Left ventricle myocardium inferior (tissue), 1 donor: ENCODE measurements at regions not wholly inside any gene's neighbourhood (a gene's known extent, or its start where the extent isn't known, plus 50 kb on each side); places are given as distances from the start of the nearest gene placed in this dataset.
A peak's percentile ranks its signal among the peaks of the same experiment; 100 is the strongest.

Experiments
- DNase-seq: peaks from one replicate; pipeline ENCODE4 v3.0.0-alpha.2; 2020
- H3K27ac ChIP-seq: fragments of 200-600 bp; replicated peaks from 2 replicates; pipeline ENCODE4 v1.8.0; 2021
- H3K27me3 ChIP-seq: fragments of 200-600 bp; 2 replicates; pipeline ENCODE4 v1.8.0; 2021; ENCODE audit warnings: low read depth
- H3K36me3 ChIP-seq: fragments of 200-600 bp; 2 replicates; pipeline ENCODE4 v1.8.0; 2021
- H3K4me1 ChIP-seq: fragments of 200-600 bp; 2 replicates; pipeline ENCODE4 v1.8.0; 2021
- H3K4me3 ChIP-seq: fragments of 200-600 bp; 2 replicates; pipeline ENCODE4 v1.8.0; 2021; ENCODE audit warnings: mild to moderate bottlenecking, moderate library complexity
- H3K9me3 ChIP-seq: fragments of 200-600 bp; replicated peaks from 2 replicates; pipeline ENCODE4 v1.8.0; 2021
- CTCF ChIP-seq: fragments of 200-600 bp; IDR thresholded peaks from 2 replicates; pipeline ENCODE4 v1.8.0; 2021; ENCODE audit warnings: antibody characterized with exemption, mild to moderate bottlenecking, borderline replicate concordance
- intact Hi-C: fragments of 100-400 bp; cut with micrococcal nuclease; formaldehyde crosslinking; loops from one replicate; pipeline ENCODE4 v1.11.0; 2022
- donor health status: DM: no; HTN: yes; CAD: no; lungs with severe emphysema.

GRCh38 chr3:197408177-197408957 lies 110.0 kb upstream of the DLG1 start:
- no peak for DNase-seq
- H3K36me3 ChIP-seq: no peaks in the 10 kb centered on the region
- H3K27me3 ChIP-seq: no peaks in the 10 kb centered on the region
- H3K4me3 ChIP-seq: no peak overlapping the region
- no peak for TF ChIP-seq CTCF
- intact Hi-C loops: no loop called here
- H3K27ac ChIP-seq: no peak overlapping the region
- peaks cover 15% of the 10 kb centered on the region for H3K9me3 ChIP-seq
- H3K4me1 ChIP-seq: peaks cover 11% of the 10 kb centered on the region

- no peak for TF ChIP-seq CTCF
- Histone ChIP-seq H3K36me3 (no peaks in the 10 kb centered on the region), H3K4me3 (no peak overlapping the region), H3K4me1 (peaks cover 11% of the 10 kb centered on the region), H3K27me3 (no peaks in the 10 kb centered on the region), H3K9me3 (peaks cover 15% of the 10 kb centered on the region), H3K27ac (no peak overlapping the region)
- DNase-seq: no peak
- intact Hi-C loops: no loop called here
These were observed 109.1 kb upstream of the DLG1 start for GRCh38 chr3:197407526-197407925.

GRCh38 chr3:197407053-197407452 lies 108.6 kb upstream of the DLG1 start:
- intact Hi-C loops: no loop called here
- DNase-seq: no peak
- no peak overlapping the region for H3K27ac ChIP-seq
- peaks cover 15% of the 10 kb centered on the region for H3K9me3 ChIP-seq
- no peak for TF ChIP-seq CTCF
- H3K27me3 ChIP-seq: no peaks in the 10 kb centered on the region
- no peaks in the 10 kb centered on the region for H3K36me3 ChIP-seq
- H3K4me1 ChIP-seq: peaks cover 11% of the 10 kb centered on the region
- no peak overlapping the region for H3K4me3 ChIP-seq

GRCh38 chr3:197406266-197406665 lies 107.9 kb upstream of the DLG1 start:
- TF ChIP-seq CTCF: no peak
- Histone ChIP-seq H3K27me3 (no peaks in the 10 kb centered on the region), H3K27ac (peak overlapping the region; percentile 54), H3K4me3 (no peak overlapping the region), H3K36me3 (no peaks in the 10 kb centered on the region), H3K4me1 (peaks cover 11% of the 10 kb centered on the region), H3K9me3 (peaks cover 15% of the 10 kb centered on the region)
- intact Hi-C loops: no loop called here
- peak; percentile 57 for DNase-seq

GRCh38 chr3:197404754-197405153 lies 106.3 kb upstream of the DLG1 start:
- Histone ChIP-seq H3K9me3 (peaks cover 3% of the 10 kb centered on the region), H3K36me3 (no peaks in the 10 kb centered on the region), H3K4me3 (no peak overlapping the region), H3K4me1 (peaks cover 11% of the 10 kb centered on the region), H3K27ac (no peak overlapping the region), H3K27me3 (no peaks in the 10 kb centered on the region)
- TF ChIP-seq CTCF: no peak
- intact Hi-C loops: no loop called here
- DNase-seq: no peak
